ENCODE measurements at regions not wholly inside any gene's neighbourhood (a gene's known extent, or its start where the extent isn't known, plus 50 kb on each side); places are given as distances from the start of the nearest gene placed in this dataset.

- TF ChIP-seq CTCF (IDR thresholded peaks at IDR 0.05) (no peak), POLR2A (IDR thresholded peaks at IDR 0.05) (no peak), EP300 (IDR thresholded peaks at IDR 0.05) (no peak)
These were observed 111.6 kb downstream of the NR2F2 start for GRCh38 chr15:96442076-96442475.

All from ovary (tissue), 3 donors.